GM04504 (cell line): ENCODE measurements at regions not wholly inside any gene's neighbourhood (a gene's known extent, or its start where the extent isn't known, plus 50 kb on each side); places are given as distances from the start of the nearest gene placed in this dataset.
A peak's percentile ranks its signal among the peaks of the same experiment; 100 is the strongest.

Experiments
- DNase-seq: peaks from one replicate; pipeline ENCODE4 v3.0.0-alpha.2; 2012; ENCODE audit warnings: low read depth

GRCh38 chr13:27673911-27674310 is 52.2 kb downstream of the POLR1D start:
- no peak for DNase-seq

DNA sequence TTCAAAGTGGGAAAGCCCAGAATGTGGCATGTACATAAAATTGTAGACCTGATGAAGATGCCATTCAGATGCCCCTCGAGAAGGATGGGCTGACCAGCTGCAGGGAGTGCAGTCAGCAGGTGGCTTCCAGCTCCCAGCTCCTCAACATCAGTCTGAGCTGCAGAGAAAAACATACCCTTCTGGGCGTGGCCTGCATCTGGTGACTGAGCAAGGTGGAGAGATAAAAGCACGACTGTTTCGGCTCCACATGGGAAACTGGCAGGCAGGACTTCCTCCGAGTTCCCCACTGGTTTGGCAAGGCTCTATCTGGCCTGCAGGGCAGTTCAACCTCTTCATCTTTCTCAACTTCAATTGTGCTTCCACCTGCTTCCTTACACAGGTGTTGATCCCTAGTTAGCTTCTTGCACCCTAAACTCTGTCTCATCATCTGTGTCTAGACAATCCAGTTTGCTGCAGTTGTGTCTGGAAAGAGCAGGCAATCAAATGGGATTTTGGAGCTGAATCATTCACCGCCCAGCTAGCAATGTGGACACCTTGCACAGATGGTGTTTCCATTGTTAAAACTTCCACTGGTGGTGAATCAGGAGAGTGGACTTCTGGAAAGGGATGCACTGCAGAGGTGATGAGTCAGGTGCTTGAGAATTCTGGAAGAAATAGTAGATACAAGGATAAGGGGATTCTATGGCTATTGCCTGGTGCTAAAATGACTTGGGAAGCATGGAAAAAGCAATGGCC is 56.8 kb downstream of the POLR1D start:
- DNase-seq = no peak

DNA sequence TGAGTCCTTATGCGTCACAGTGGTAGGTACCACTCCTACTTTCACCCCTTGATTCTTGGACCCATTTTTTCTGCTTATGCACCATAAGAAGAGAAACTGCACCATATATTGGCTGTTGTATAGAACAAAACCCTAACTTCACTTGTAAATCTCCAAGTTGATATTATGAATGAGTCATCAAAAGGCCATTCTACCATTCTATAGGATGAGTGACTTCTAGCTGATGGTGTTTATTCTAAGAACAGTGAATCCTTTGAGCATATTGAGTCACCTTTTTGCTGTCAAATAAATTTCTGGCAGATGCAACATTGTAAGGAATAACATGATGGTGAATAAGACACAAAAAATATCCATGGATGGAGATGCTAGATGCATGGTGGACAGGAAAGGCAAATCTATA is 57.7 kb downstream of the POLR1D start:
- DNase-seq = no peak

GRCh38 chr13:27679896-27680295 is 58.2 kb downstream of the POLR1D start:
- no peak for DNase-seq

DNA sequence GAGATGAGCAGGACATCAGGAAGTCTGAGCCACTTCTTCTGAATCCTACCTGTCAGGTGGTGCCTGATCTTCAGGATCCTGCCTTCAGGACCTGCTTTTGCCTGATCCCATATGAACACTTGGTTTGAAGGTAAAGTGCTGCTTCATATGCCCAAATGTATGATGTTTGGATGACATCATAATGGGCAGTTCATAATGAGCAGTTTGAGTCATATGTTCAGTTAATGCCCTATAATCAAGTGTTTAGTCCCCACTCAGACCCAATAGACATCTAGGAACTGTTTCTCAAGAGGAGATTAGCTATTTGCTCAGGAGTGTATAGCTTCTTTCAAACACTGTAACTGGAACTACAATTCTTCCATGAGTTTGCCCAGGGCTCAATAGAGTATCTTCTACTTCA is 58.8 kb downstream of the POLR1D start:
- DNase-seq = no peak

DNA sequence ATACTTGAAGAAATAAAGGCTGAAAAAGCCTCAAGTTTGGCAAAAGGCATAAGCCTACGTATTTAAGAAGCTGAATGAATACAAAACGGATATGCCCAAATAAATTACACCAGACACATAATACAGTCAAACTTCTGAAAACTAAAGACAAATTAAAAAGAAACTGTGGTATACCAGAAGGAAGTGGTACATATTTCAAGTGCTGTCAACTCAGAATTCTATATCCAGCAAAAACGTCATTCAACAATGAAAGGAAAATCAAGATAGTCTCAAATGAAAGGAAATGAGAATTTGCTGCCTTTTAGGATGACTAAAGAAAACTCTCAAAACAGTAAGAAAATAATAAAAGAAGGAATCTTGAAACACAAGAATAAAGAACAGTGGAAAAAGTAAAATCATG is 69.5 kb downstream of the POLR1D start:
- DNase-seq = no peak

DNA sequence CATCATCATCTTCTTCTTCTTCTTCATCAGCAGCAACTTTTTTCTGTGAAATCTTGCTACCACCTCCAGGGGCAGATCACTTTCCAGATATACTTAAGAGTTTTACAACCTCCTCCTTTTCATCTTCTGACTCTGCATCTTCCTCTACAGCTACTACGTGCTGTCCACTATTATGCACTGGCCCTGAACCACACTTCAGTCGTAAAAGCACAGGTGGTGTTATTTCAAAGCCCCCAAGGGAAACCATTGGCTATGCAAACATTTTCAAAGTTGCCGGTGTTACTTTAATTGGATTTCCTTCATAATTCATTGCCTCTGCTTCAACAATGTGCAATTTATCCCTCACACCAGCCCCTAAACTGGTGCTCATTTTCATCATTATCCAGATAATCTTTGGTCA is 75.0 kb downstream of the POLR1D start:
- no peak for DNase-seq

DNA sequence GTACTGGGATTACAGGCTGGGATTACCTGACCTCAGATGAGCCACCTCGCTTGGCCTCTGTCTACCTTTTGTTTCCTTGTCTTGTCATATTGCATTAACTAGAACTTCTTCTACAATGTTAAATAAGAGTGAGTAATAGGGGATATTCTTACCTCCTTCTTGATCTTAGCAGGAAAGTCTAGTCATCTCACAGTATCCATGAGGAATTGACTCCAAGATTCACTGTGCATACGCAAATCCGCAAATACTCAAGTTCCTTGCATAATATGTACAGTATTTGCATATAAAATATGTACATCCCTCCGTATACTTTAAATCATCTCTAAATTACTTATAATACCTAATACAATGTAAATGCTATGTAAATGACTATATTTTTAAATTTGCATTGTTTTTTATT is 78.3 kb downstream of the POLR1D start:
- DNase-seq = no peak

DNA sequence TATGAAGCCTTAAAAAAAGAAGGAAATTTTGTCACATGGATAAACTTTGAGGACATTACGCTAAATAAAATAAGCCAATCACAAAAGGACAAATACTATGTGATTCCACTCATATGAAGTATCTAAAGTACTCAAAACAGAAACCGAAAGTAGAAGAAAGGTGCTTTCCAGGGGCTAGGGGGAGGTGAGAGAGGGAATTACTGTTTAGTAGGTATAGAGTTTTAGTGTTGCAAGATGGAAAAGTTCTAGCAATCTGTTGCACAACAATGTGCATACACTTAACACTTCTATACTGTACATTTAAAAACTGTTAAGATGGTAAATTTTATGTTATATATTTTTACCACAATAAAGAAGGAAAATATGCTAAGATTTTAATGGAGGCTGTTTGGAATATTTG is 83.0 kb downstream of the POLR1D start:
- no peak for DNase-seq

GRCh38 chr13:27708325-27708724 is 84.0 kb upstream of the GSX1 start:
- no peak for DNase-seq

DNA sequence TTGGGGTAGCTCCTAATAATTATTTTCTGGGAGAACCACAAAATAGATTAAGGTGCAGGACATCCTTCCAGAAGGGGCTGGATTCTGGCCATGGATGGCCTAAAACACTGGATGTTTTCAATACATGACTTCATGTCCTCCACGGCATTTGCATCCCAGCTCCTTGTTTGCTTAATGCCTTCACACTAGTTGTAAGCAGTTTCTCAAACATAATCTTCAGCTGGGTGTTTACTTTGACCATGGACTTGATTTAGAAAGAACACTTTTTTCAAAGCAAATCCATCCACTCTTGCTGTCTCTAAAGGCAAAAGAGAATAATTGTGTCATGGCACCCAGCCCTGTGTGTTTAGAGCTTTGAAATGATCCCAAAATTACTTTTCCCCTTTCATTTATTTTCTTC is 82.5 kb upstream of the GSX1 start:
- DNase-seq = no peak

GRCh38 chr13:27712421-27712820 is 79.9 kb upstream of the GSX1 start:
- DNase-seq = peak; percentile 11

GRCh38 chr13:27713767-27714166 is 78.5 kb upstream of the GSX1 start:
- DNase-seq = no peak

GRCh38 chr13:27721681-27722080 is 70.6 kb upstream of the GSX1 start:
- DNase-seq = no peak

DNA sequence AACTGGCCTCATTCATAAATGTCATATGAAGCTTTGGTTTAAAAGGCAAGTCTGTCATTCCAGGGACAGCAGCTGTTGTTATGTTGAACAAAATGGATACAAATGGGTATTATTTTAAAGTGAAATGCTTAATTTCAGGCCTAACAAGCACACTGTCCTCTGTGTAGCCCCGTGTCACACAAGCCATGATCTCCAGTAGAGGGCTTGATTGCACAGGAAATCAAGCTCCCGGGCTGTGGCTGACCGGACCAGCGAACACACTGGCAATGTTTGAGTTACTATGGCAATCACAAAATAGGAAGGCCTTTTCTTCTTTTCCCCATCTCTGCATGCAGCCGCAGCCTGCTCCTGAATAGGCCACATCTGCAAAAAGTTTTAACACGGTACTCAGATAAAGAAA is 64.0 kb upstream of the GSX1 start:
- DNase-seq = no peak

GRCh38 chr13:27730191-27730590 is 62.1 kb upstream of the GSX1 start:
- DNase-seq = no peak
